ENCODE measurements at regions not wholly inside any gene's neighbourhood (a gene's known extent, or its start where the extent isn't known, plus 50 kb on each side); places are given as distances from the start of the nearest gene placed in this dataset.

GRCh38 chr9:73667749-73668148, 516.1 kb downstream of the ANXA1 start:
- H3K4me1 ChIP-seq (ENCODE audit: control insufficient read depth, extremely low read depth, insufficient read depth, low read length): no peaks in the 10 kb centered on the region
- POLR2A ChIA-PET: no interaction called here
- no peaks in the 10 kb centered on the region for H3K79me2 ChIP-seq (ENCODE audit: control insufficient read depth, insufficient read depth, low read length)
- no peak overlapping the region for H3K27ac ChIP-seq (ENCODE audit: insufficient read depth, low read depth, low read length)
- H3K9me3 ChIP-seq (replicated peaks; ENCODE audit: control insufficient read depth, insufficient read depth, low read length): no peaks in the 10 kb centered on the region
- DNase-seq (ENCODE audit: low read depth, low spot score) (no peak), FAIRE-seq (no peak)
- no peaks in the 10 kb centered on the region for H3K27me3 ChIP-seq (ENCODE audit: control insufficient read depth in 2 of 2, insufficient read depth in 2 of 2, low read length in 2 of 2)
- no peaks in the 10 kb centered on the region for H3K9me1 ChIP-seq (replicated peaks; ENCODE audit: control insufficient read depth, extremely low read depth, insufficient read depth, low read length)
- no peak overlapping the region for H3K4me3 ChIP-seq (replicated peaks in 1 of 3; ENCODE audit: insufficient read depth in 1 of 3, low read depth in 1 of 3, low read length in 3 of 3)
- dilution Hi-C loops (cut with MboI; ENCODE audit: extremely low pct_ligation_motif_present, low sequenced_read_pairs) (no loop called here), intact Hi-C loops (cut with micrococcal nuclease) (no loop called here)
- no peak overlapping the region for H2AFZ ChIP-seq (ENCODE audit: low read depth, low read length)
- no peak overlapping the region for H3K9ac ChIP-seq (replicated peaks; ENCODE audit: extremely low read depth, insufficient read depth, low read length)
- BruUV-seq (replicated peaks): no TSS peak
- CTCF ChIA-PET: no interaction called here
- TF ChIP-seq POLR2AphosphoS5 (IDR thresholded peaks at IDR 0.05; ENCODE audit: insufficient read depth, low read depth, low read length): no peak
- TF ChIP-seq EZH2 (IDR thresholded peaks at IDR 0.05; ENCODE audit: borderline replicate concordance, low read depth, low read length, severe bottlenecking): no peak
- no peak for TF ChIP-seq FOS (IDR thresholded peaks at IDR 0.05; ENCODE audit: borderline replicate concordance, insufficient read depth, low read length)
- TF ChIP-seq MYC (IDR thresholded peaks at IDR 0.05; ENCODE audit: low read depth, low read length): no peak
- TF ChIP-seq POLR2A (IDR thresholded peaks at IDR 0.05; ENCODE audit: low read depth, low read length): no peak
- no peak for TF ChIP-seq JUN (IDR thresholded peaks at IDR 0.05; ENCODE audit: borderline replicate concordance, insufficient read depth, insufficient read length, low read depth)
- TF ChIP-seq MAX (IDR thresholded peaks at IDR 0.05; ENCODE audit: insufficient read depth, insufficient read length): no peak
- TF ChIP-seq GATA2 (IDR thresholded peaks at IDR 0.05; ENCODE audit: insufficient read depth, insufficient read length, low read depth, low read length): no peak
- no peak overlapping the region for H3K4me2 ChIP-seq (ENCODE audit: insufficient read depth, low read length)
- no peaks in the 10 kb centered on the region for H3K36me3 ChIP-seq (ENCODE audit: control insufficient read depth in 2 of 2, extremely low read depth in 1 of 2, insufficient read depth in 2 of 2, low read length in 2 of 2)
- H4K20me1 ChIP-seq (replicated peaks; ENCODE audit: control insufficient read depth, extremely low read depth, insufficient read depth, low read length): no peaks in the 10 kb centered on the region

GRCh38 chr9:73680831-73681230, 529.2 kb downstream of the ANXA1 start:
- Histone ChIP-seq H3K9me1 (replicated peaks; ENCODE audit: control insufficient read depth, extremely low read depth, insufficient read depth, low read length) (no peaks in the 10 kb centered on the region), H3K4me3 (replicated peaks in 1 of 3; ENCODE audit: insufficient read depth in 1 of 3, low read depth in 1 of 3, low read length in 3 of 3) (no peak overlapping the region), H3K79me2 (ENCODE audit: control insufficient read depth, insufficient read depth, low read length) (no peaks in the 10 kb centered on the region), H4K20me1 (replicated peaks; ENCODE audit: control insufficient read depth, extremely low read depth, insufficient read depth, low read length) (no peaks in the 10 kb centered on the region), H3K4me2 (ENCODE audit: insufficient read depth, low read length) (no peak overlapping the region), H3K36me3 (ENCODE audit: control insufficient read depth in 2 of 2, extremely low read depth in 1 of 2, insufficient read depth in 2 of 2, low read length in 2 of 2) (no peaks in the 10 kb centered on the region), H3K27ac (ENCODE audit: insufficient read depth, low read depth, low read length) (no peak overlapping the region), H3K9me3 (replicated peaks; ENCODE audit: control insufficient read depth, insufficient read depth, low read length) (no peaks in the 10 kb centered on the region), H3K9ac (replicated peaks; ENCODE audit: extremely low read depth, insufficient read depth, low read length) (no peak overlapping the region), H3K4me1 (ENCODE audit: control insufficient read depth, extremely low read depth, insufficient read depth, low read length) (no peaks in the 10 kb centered on the region), H2AFZ (ENCODE audit: low read depth, low read length) (no peak overlapping the region), H3K27me3 (ENCODE audit: control insufficient read depth in 2 of 2, insufficient read depth in 2 of 2, low read length in 2 of 2) (no peaks in the 10 kb centered on the region)
- dilution Hi-C loops (cut with MboI; ENCODE audit: extremely low pct_ligation_motif_present, low sequenced_read_pairs) (no loop called here), intact Hi-C loops (cut with micrococcal nuclease) (loop anchor here (5.0 kb wide), 2 partner anchors 966 to 1061 kb away; no protein-coding TSS in a partner anchor)
- DNase-seq (ENCODE audit: low read depth, low spot score) (no peak), FAIRE-seq (no peak)
- TF ChIP-seq EZH2 (IDR thresholded peaks at IDR 0.05; ENCODE audit: borderline replicate concordance, low read depth, low read length, severe bottlenecking): no peak
- no peak for TF ChIP-seq POLR2AphosphoS5 (IDR thresholded peaks at IDR 0.05; ENCODE audit: insufficient read depth, low read depth, low read length)
- TF ChIP-seq MYC (IDR thresholded peaks at IDR 0.05; ENCODE audit: low read depth, low read length): no peak
- TF ChIP-seq POLR2A (IDR thresholded peaks at IDR 0.05; ENCODE audit: low read depth, low read length): no peak
- no peak for TF ChIP-seq JUN (IDR thresholded peaks at IDR 0.05; ENCODE audit: borderline replicate concordance, insufficient read depth, insufficient read length, low read depth)
- TF ChIP-seq MAX (IDR thresholded peaks at IDR 0.05; ENCODE audit: insufficient read depth, insufficient read length): no peak
- TF ChIP-seq CTCF (IDR thresholded peaks at IDR 0.05; ENCODE audit: extremely low read depth in 1 of 2, insufficient read depth in 1 of 2, low read depth in 1 of 2, low read length in 2 of 2): no peak
- TF ChIP-seq GATA2 (IDR thresholded peaks at IDR 0.05; ENCODE audit: insufficient read depth, insufficient read length, low read depth, low read length): no peak
- no peak for TF ChIP-seq FOS (IDR thresholded peaks at IDR 0.05; ENCODE audit: borderline replicate concordance, insufficient read depth, low read length)
- POLR2A ChIA-PET: no interaction called here
- no TSS peak for BruUV-seq (replicated peaks)
- CTCF ChIA-PET: interaction anchor here (1.1 kb wide), 1 partner anchor 892 kb away, joined by 4 read pairs; no protein-coding TSS in a partner anchor

Data from endothelial cell of umbilical vein (primary cell).